T-helper 2 cell (primary cell): ENCODE measurements at regions not wholly inside any gene's neighbourhood (a gene's known extent, or its start where the extent isn't known, plus 50 kb on each side); places are given as distances from the start of the nearest gene placed in this dataset.
A peak's percentile ranks its signal among the peaks of the same experiment; 100 is the strongest.

Experiments used
- DNase-seq, 5 experiments: peaks; one replicate each; pipeline versions ENCODE4 v3.0.0 to v3.0.0-alpha.2; 2012 to 2022

DNA sequence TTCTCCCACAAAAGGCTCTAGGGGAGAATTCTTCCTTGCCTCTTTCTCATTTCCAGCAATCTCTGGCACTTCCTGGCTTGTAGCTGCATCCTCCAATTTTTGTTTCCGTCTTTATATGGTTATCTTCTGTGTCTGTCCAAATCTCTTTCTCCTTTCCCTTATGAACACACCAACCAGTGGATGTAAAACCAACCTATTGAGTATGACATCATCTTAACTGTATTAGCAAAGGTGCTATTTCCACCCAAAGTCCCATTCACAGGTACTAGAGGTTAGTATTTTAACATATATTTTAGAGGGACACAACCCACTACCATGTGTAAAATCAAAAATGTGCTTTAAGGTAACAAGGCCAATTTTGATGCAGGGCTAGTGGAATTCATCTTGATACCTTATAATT lies 129.0 kb downstream of the RAP2A start:
- DNase-seq = no peak

GRCh38 chr13:97564956-97565355 lies 131.0 kb downstream of the RAP2A start:
- no peak for DNase-seq

- DNase-seq = no peak
Measured at GRCh38 chr13:97565906-97566305, 131.9 kb downstream of the RAP2A start.

GRCh38 chr13:97566907-97567306 lies 132.9 kb downstream of the RAP2A start:
- no peak for DNase-seq

DNA sequence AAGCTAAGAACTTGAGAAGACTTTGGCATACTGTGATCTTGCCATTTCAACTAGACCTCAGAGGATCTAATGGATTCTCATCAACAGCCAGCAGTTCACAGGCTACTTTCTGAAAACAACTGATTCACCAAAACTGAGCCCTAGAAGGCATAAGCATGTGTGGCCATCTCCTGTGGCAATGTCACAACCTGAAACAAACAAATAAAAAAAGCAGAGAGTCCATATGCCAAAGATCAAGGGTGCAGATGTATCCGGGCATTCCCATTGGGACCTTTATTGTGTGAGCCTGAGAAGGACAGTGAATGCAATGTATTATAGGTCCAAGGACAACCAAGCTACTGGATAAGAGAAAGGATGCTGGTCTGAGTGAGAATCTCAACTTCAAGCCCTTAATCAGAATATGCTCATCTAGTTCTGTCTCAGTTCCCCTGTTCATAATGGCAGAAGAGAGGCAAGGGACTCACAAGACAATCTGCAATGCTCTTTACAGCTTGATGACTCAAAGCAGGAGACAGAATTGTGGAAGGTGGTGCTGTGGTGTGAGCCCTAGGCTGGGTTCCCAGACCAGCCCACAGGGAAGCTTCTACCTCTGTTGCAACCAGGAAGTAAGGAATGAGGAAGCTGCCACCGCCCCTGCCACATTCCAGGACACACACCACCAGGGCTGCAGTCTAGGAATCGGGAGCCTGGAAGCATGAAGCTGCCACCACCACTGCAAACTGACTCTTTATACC lies 133.7 kb downstream of the RAP2A start:
- peak in 1 of 5 experiments; percentile 11 for DNase-seq

DNA sequence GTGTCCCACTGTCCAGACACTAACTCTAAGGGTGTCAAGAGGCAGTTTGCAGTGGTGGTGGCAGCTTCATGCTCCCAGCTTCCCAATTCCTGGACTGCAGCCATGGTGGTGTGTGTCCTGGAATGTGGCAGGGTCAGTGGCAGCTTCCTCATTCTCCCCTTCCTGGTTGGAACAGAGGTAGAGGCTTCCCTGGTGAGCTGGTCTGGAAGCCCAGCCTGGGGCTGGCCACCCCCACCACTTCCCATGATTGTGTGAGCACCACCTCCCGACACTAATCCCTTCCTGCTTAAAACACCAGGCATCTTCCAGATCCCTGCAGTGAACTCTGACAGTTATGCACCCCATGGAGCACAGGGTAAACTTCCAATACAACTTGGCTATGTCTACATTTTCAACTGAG lies 134.9 kb downstream of the RAP2A start:
- DNase-seq = no peak

DNA sequence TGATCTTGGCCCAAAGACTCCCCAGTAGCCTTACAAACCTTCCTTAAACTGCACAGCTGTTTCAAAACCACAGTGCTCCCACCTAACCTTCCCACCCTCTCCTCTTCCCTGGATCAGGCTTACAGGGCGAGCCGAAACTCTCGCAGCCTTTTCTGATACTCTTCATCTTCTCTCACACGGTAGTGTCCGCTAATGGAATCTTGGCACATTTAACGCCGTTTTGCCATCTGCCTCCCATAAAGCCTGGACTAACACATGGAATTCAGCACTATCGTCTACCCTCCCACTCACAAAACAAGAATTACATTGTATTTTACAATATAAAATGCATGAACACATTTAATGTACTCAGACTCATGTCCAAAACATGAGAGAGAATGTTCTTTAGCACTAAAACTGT lies 135.9 kb downstream of the RAP2A start:
- DNase-seq = no peak

DNA sequence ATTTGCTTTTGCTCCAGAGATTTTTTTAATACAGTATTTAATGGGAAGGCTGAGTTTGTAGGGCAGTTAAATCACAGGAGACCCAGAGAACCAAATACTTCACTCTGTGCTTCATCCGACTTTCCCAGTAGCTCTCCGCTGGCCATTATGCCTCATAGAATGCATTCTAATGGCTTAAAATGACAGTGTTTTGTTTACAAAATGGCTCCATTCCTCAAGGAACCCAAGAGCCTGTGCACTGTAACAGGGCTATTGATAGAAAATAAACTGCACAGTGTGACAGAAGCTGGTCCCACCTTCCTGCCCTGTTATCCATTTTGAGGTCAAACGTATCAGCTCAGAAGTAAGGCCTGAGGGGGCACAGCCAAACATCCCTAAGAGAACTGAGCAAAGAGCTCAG lies 136.5 kb downstream of the RAP2A start:
- DNase-seq = no peak

DNA sequence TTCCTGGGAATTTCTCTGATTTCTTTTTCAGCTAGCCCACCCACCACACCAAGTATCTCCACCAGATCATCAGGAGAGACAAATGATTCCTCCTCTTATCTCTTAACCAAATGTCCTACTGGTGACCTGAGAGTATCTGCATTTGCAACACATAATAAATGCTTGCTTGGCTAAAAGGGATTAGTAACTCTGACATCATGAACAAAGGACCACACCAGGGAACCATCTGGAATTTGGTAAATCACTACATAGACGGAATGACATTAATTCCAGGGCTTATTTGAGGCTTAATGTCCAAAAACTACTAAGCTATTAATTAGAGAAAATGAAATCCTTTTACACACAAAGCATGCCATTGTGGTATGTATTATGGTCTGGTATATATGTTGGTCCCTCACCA lies 139.0 kb downstream of the RAP2A start:
- DNase-seq = no peak

DNA sequence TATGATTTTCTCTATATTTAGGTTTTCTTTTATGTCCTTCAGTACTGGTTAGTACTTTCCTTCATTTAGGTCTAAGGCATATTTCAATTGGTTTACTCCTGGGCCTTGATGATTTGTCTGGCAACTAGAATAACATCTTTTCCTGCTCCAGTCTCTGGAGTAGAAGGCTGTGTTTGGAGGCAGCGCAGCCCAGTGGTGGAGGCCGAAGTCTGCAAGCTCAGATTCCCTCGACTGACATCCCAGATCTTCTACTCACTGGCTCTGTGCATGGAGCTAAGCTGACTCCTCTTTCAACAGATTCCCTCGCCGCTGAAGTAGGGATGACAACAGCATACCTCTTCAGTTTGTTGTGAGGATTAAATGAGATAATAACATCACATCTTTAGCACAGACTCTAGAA lies 141.0 kb downstream of the RAP2A start:
- no peak for DNase-seq

- no peak for DNase-seq
Measured at GRCh38 chr13:97577026-97577425, 143.1 kb downstream of the RAP2A start.

DNA sequence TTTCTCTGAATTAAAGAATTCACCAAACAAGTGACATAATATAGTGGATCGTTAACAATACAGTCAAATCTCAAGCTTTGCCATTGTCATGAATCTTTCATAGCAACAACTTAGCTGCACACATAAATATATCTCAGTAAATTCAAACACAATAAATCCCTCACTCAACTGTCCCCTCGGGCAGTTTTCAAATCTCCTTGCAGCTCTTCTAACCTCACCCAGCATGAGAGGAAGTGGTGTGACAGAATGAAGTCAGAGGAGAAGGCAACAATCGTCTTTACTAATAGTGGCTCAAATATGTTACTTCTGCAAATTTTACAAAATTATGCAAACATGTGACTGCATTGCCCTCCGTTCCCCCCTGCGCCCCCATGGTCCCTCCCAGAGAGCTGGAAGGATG lies 148.2 kb downstream of the RAP2A start:
- no peak for DNase-seq

DNA sequence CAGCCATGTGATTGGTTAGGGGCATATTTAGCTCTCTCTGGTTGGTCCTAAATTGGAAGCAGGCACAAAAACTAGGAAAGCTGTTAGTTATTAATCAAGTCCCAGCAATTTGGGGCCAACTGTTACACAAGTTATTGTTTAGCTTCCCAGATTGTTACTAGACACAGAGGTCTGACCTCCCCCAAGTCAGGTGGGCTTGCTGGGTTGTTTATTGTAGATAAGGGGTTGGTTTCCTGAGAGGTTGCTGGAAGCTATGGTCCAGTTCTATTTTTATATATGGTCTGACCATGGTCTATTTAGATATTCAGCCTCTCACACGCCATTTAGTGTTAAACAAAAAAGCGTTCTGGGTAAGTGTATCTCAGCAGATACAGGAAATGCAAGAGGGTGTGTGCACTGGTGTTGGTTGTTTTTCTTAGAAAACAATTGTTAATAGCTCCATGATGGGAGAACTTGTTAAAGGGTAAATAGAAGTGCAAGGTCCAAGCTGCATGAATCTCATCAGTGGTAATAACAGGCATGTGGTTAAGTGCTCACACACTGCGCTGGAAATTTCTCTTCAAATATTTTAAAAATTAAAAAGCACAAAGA lies 150.0 kb downstream of the RAP2A start:
- DNase-seq = no peak

GRCh38 chr13:97586941-97587340 lies 153.0 kb downstream of the RAP2A start:
- no peak for DNase-seq

DNA sequence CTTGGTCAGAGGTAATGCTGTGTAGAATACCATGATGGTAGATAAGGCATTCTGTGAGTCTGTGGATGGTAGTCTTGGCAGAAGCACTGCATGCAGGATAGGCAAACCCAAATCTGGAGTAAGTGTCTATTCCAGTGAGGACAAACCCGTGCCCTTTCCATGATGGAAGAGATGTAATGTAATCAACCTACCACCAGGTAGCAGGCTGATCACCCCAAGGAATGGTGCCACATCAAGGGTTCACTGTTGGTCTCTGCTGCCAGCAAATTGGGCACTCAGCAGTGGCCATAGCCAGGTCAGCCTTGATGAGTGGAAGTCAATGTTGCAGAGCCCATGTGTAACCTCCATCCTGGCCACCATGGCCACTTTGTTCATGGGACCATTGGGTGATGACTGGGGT lies 155.0 kb downstream of the RAP2A start:
- no peak for DNase-seq

- no peak for DNase-seq
Measured at GRCh38 chr13:97600458-97601075, 166.6 kb downstream of the RAP2A start.

DNA sequence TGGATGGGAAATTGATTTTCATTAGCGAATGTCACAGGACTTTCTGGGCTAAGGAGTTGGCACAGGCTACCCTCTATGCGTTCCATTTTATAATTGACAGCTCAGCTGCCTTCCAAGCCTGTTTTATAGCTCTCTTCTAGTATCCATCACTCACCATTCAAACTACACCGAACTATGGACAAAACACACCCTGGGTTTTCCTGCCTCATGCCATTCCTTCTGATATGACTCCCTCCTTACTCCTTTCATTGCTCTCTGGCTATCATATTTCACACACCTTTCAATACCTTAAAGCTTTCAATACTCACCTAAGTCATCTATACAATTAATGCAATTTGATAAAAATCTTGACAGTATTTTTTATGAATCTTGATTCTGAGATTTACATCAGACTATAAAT lies 181.3 kb downstream of the RAP2A start:
- no peak for DNase-seq

DNA sequence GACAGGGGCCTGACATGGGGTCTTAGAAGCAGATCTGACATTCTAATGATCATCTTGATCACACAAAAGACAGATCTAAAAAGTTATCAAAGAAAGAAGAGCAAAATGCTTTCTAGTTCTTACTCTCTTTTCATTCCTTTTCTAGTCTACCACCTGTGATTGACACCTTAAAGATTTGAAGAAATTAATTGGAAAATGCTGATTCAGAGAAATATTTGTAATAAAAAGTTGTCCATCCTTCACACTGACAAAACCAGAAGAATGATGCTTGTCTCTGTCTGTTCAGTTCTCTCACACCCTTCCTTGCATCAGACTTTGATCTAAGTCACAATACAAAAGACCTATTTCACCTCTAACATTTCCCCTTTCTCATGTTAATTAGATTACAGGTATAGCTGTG lies 182.4 kb downstream of the RAP2A start:
- no peak for DNase-seq

- no peak for DNase-seq
Measured at GRCh38 chr13:97621025-97621424, 187.1 kb downstream of the RAP2A start.

- DNase-seq = no peak
Measured at GRCh38 chr13:97621631-97622030, 187.7 kb downstream of the RAP2A start.

DNA sequence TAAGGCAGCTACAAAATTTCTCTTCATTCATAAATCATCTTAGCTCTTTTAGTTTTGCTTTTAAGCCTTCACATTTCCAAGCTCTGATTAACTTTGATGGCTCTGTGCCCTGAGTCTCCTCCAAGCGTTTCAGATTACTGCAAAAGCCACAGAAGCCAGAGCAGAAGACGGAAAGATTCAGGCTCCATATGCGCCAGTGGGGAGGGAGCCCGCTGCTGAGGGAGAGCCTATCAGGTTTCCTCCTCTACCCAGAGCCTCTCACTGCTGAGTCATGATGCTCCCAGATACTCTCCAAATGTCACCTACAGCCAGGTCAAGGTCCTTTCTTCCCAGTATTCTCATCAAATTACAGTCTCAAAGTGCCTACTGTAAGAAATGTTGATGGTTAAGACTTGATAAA lies 193.6 kb downstream of the RAP2A start:
- DNase-seq = no peak

- DNase-seq = no peak
Measured at GRCh38 chr13:97629601-97630272, 195.8 kb downstream of the RAP2A start.

- DNase-seq = no peak
Measured at GRCh38 chr13:97630725-97631124, 196.8 kb downstream of the RAP2A start.

- DNase-seq = peak in 1 of 5 experiments; percentile 6
Measured at GRCh38 chr13:97631158-97631557, 197.2 kb downstream of the RAP2A start.
